Aorta (tissue), 5 donors: ENCODE measurements at regions not wholly inside any gene's neighbourhood (a gene's known extent, or its start where the extent isn't known, plus 50 kb on each side); places are given as distances from the start of the nearest gene placed in this dataset.
A peak's percentile ranks its signal among the peaks of the same experiment; 100 is the strongest.

Source experiments
- ATAC-seq: fragments of 200-7000 bp; cut with Tn5 transposase; one replicate; pipeline ENCODE4 v1.9.1; 2022; ENCODE audit warnings: moderate library complexity; ENCODE audit not compliant: low FRiP score
- DNase-seq, 2 donors: peaks; one replicate each; pipeline ENCODE4 v3.0.0-alpha.2; 2020
- H3K27ac ChIP-seq, 2 donors: one replicate each; pipeline ENCODE4 v1.5.1; 2013; ENCODE audit warnings: low read length in 2 of 2, mild to moderate bottlenecking in 2 of 2, moderate library complexity in 2 of 2, control low read depth in 1 of 2, inconsistent platforms in 1 of 2, low read depth in 1 of 2
- H3K27me3 ChIP-seq, 2 donors: one replicate each; pipeline ENCODE4 v1.6.1; 2013; ENCODE audit warnings: control low read depth in 1 of 2, low read length in 1 of 2, mild to moderate bottlenecking in 1 of 2, moderate library complexity in 1 of 2; ENCODE audit not compliant: insufficient read depth in 2 of 2, control insufficient read depth in 1 of 2
- H3K36me3 ChIP-seq, 2 donors: one replicate each; pipeline ENCODE4 v1.6.1; 2013; ENCODE audit warnings: control low read depth in 1 of 2, low read length in 1 of 2, mild to moderate bottlenecking in 1 of 2; ENCODE audit not compliant: insufficient read depth in 2 of 2, control insufficient read depth in 1 of 2
- H3K4me1 ChIP-seq, 2 donors: one replicate each; pipeline ENCODE4 v1.6.1; 2013; ENCODE audit warnings: low read length in 2 of 2, control low read depth in 1 of 2, mild to moderate bottlenecking in 1 of 2, moderate library complexity in 1 of 2; ENCODE audit not compliant: insufficient read depth in 2 of 2, control insufficient read depth in 1 of 2
- H3K4me3 ChIP-seq, 2 donors: one replicate each; pipeline ENCODE4 v1.5.1; 2013; ENCODE audit warnings: low read length in 2 of 2, control low read depth in 1 of 2, mild to moderate bottlenecking in 1 of 2
- H3K9me3 ChIP-seq: one replicate; pipeline ENCODE4 v1.6.1; 2013; ENCODE audit warnings: mild to moderate bottlenecking, low read length; ENCODE audit not compliant: control insufficient read depth
- WGBS, 2 donors: extraction: QIAGEN DNeasy Blood & Tissue Kit; methylation state at CpG; one replicate each; pipeline ENCODE4 v1.1.7; 2013; 5-methylcytosine and 5-hydroxymethylcytosine counted together
- intact Hi-C, 2 donors: fragments of 100-400 bp; cut with DNase I; formaldehyde crosslinking; loops; one replicate each; pipeline versions ENCODE4 v1.14.2 to v1.15.0; 2022
- donor health status: healthy with polysubstance abuse.
- donor health status: Bipolar disorder and iron deficiency.
- donor health status: DM: no; HTN: no; CAD: no.
- donor health status: DM: no; HTN: no; CAD: no.
- donor health status: DM: yes; HTN: yes; CAD: no.

GRCh38 chr7:17009007-17009719 lies 127.4 kb upstream of the AGR3 start:
- no peaks in the 10 kb centered on the region for H3K36me3 ChIP-seq
- no peak overlapping the region for H3K4me3 ChIP-seq
- H3K27ac ChIP-seq, result no peak overlapping the region
- ATAC-seq (peak; percentile 66), DNase-seq (no peak)
- H3K27me3 ChIP-seq, result no peaks in the 10 kb centered on the region
- no peaks in the 10 kb centered on the region for H3K9me3 ChIP-seq
- intact Hi-C loops, result no loop called here
- H3K4me1 ChIP-seq, result peaks cover 0 to 3% of the 10 kb centered on the region in 2 donors
- 32 to 33% methylated on average over 4 of the region's 4 CpGs for WGBS, 2 donors

GRCh38 chr7:17009933-17010332 lies 128.2 kb upstream of the AGR3 start:
- H3K27me3 ChIP-seq, result no peaks in the 10 kb centered on the region
- H3K4me3 ChIP-seq, result no peak overlapping the region
- intact Hi-C loops, result no loop called here
- DNase-seq (no peak), ATAC-seq (no peak)
- no peaks in the 10 kb centered on the region for H3K9me3 ChIP-seq
- H3K36me3 ChIP-seq, result no peaks in the 10 kb centered on the region
- H3K27ac ChIP-seq, result no peak overlapping the region
- peaks cover 0 to 3% of the 10 kb centered on the region in 2 donors for H3K4me1 ChIP-seq
- 30 to 36% methylated on average over 1 of the region's 1 CpG for WGBS, 2 donors

- intact Hi-C loops, result no loop called here
- H3K36me3 ChIP-seq, result no peaks in the 10 kb centered on the region
- DNase-seq (no peak), ATAC-seq (no peak)
- no peaks in the 10 kb centered on the region for H3K9me3 ChIP-seq
- H3K4me3 ChIP-seq, result no peak overlapping the region
- 77 to 90% methylated on average over 2 of the region's 2 CpGs for WGBS, 2 donors
- peaks cover 0 to 3% of the 10 kb centered on the region in 2 donors for H3K4me1 ChIP-seq
- no peak overlapping the region for H3K27ac ChIP-seq
- H3K27me3 ChIP-seq, result no peaks in the 10 kb centered on the region
Observed at GRCh38 chr7:17010637-17011300, 129.0 kb upstream of the AGR3 start.

- no peak for ATAC-seq
- 90 to 93% methylated on average over 3 of the region's 3 CpGs for WGBS, 2 donors
- intact Hi-C loops, result no loop called here
Observed at GRCh38 chr7:17013204-17013603, 131.4 kb upstream of the AGR3 start.

GRCh38 chr7:17014686-17015085 lies 132.9 kb upstream of the AGR3 start:
- peaks cover 0 to 3% of the 10 kb centered on the region in 2 donors for H3K4me1 ChIP-seq
- no peaks in the 10 kb centered on the region for H3K27me3 ChIP-seq
- ATAC-seq (no peak), DNase-seq (no peak)
- H3K9me3 ChIP-seq, result no peaks in the 10 kb centered on the region
- 91 to 95% methylated on average over 8 of the region's 8 CpGs for WGBS, 2 donors
- no peak overlapping the region for H3K27ac ChIP-seq
- H3K36me3 ChIP-seq, result no peaks in the 10 kb centered on the region
- no peak overlapping the region for H3K4me3 ChIP-seq
- intact Hi-C loops, result no loop called here

More at GRCh38 chr7:17013204-17013603, 131.4 kb upstream of the AGR3 start:
- Histone ChIP-seq H3K27me3 (no peaks in the 10 kb centered on the region), H3K36me3 (no peaks in the 10 kb centered on the region), H3K4me1 (peaks cover 0 to 3% of the 10 kb centered on the region in 2 donors), H3K4me3 (no peak overlapping the region), H3K9me3 (no peaks in the 10 kb centered on the region), H3K27ac (no peak overlapping the region)
- DNase-seq, result no peak

GRCh38 chr7:17015598-17016031 lies 133.8 kb upstream of the AGR3 start:
- DNase-seq, result no peak
- WGBS, 2 donors, result 16 to 26% methylated on average over 4 of the region's 4 CpGs
- no peaks in the 10 kb centered on the region for H3K36me3 ChIP-seq
- intact Hi-C loops, result no loop called here
- no peak for ATAC-seq
- no peaks in the 10 kb centered on the region for H3K9me3 ChIP-seq
- no peaks in the 10 kb centered on the region for H3K27me3 ChIP-seq
- H3K4me1 ChIP-seq, result peaks cover 0 to 1% of the 10 kb centered on the region in 2 donors
- H3K4me3 ChIP-seq, result no peak overlapping the region
- no peak overlapping the region for H3K27ac ChIP-seq

GRCh38 chr7:17016402-17017010 lies 134.7 kb upstream of the AGR3 start:
- no peaks in the 10 kb centered on the region for H3K36me3 ChIP-seq
- H3K9me3 ChIP-seq, result no peaks in the 10 kb centered on the region
- 93 to 96% methylated on average over 2 of the region's 2 CpGs for WGBS, 2 donors
- no peaks in the 10 kb centered on the region for H3K4me1 ChIP-seq
- intact Hi-C loops, result no loop called here
- ATAC-seq, result no peak
- DNase-seq, result no peak
- H3K4me3 ChIP-seq, result no peak overlapping the region
- H3K27ac ChIP-seq, result no peak overlapping the region
- no peaks in the 10 kb centered on the region for H3K27me3 ChIP-seq

- DNase-seq (no peak), ATAC-seq (no peak)
- WGBS, 2 donors, result 30 to 39% methylated on average over 2 of the region's 2 CpGs
- Histone ChIP-seq H3K36me3 (no peaks in the 10 kb centered on the region), H3K4me1 (no peaks in the 10 kb centered on the region), H3K4me3 (no peak overlapping the region), H3K9me3 (no peaks in the 10 kb centered on the region), H3K27ac (no peak overlapping the region), H3K27me3 (no peaks in the 10 kb centered on the region)
- intact Hi-C loops, result no loop called here
Observed at GRCh38 chr7:17019106-17019505, 137.3 kb upstream of the AGR3 start.

GRCh38 chr7:17020250-17020649 lies 138.5 kb upstream of the AGR3 start:
- no peaks in the 10 kb centered on the region for H3K4me1 ChIP-seq
- H3K9me3 ChIP-seq, result no peaks in the 10 kb centered on the region
- H3K4me3 ChIP-seq, result no peak overlapping the region
- ATAC-seq (no peak), DNase-seq (no peak)
- H3K27me3 ChIP-seq, result no peaks in the 10 kb centered on the region
- H3K36me3 ChIP-seq, result no peaks in the 10 kb centered on the region
- intact Hi-C loops, result no loop called here
- no peak overlapping the region for H3K27ac ChIP-seq
- 78% methylated on average over 1 of the region's 1 CpG for WGBS, 2 donors
